Panc1 (cell line): ENCODE measurements at regions not wholly inside any gene's neighbourhood (a gene's known extent, or its start where the extent isn't known, plus 50 kb on each side); places are given as distances from the start of the nearest gene placed in this dataset.

Experiments
- ATAC-seq: fragments of 200-7000 bp; cut with Tn5 transposase; 2 replicates; pipeline ENCODE4 v1.9.1; 2020; ENCODE audit warnings: mild to moderate bottlenecking, moderate library complexity
- BruUV-seq: library from RNA; stranded (reverse); fragments of 400-500 nt; replicated peaks from 2 replicates; lab custom pipeline; 2021; lab: Mats Ljungman, UMichigan
- CTCF ChIA-PET: fragments of 300-600 bp; sonication (Branson Sonifier 250); formaldehyde crosslinking; loops from one replicate; lab custom pipeline; 2022; ENCODE audit warnings: antibody characterized with exemption; lab: Charles Lee
- POLR2A ChIA-PET: fragments of 300-600 bp; sonication (Branson Sonifier 250); formaldehyde crosslinking; loops from one replicate; lab custom pipeline; 2022; ENCODE audit warnings: antibody characterized with exemption; lab: Charles Lee
- DNase-seq: peaks from one replicate; pipeline ENCODE4 v3.0.0-alpha.2; 2010; ENCODE audit warnings: low read depth, low spot score
- H3K27ac ChIP-seq: 2 replicates; pipeline ENCODE4 v1.5.1; 2011; ENCODE audit warnings: mild to moderate bottlenecking, low read length, inconsistent platforms
- H3K27me3 ChIP-seq: fragments of 200-500 bp; sonication (Bioruptor generic); 2 replicates; pipeline ENCODE4 v1.6.0; 2014; ENCODE audit warnings: low read length, inconsistent platforms; ENCODE audit not compliant: control insufficient read depth, insufficient read depth
- H3K36me3 ChIP-seq: fragments of 200-500 bp; sonication (Bioruptor generic); 2 replicates; pipeline ENCODE4 v1.5.1; 2014; ENCODE audit warnings: inconsistent platforms, mild to moderate bottlenecking, low read length, moderate library complexity; ENCODE audit not compliant: control insufficient read depth, insufficient read depth
- H3K4me1 ChIP-seq: 2 replicates; pipeline ENCODE4 v1.5.1; 2011; ENCODE audit warnings: inconsistent platforms, mild to moderate bottlenecking, low read length, moderate library complexity; ENCODE audit not compliant: control insufficient read depth, insufficient read depth
- H3K4me3 ChIP-seq, 2 experiments: 2 replicates each; pipeline ENCODE4 v1.5.1; 2011 to 2012; ENCODE audit warnings: low read depth in 2 of 2, low read length in 2 of 2, mild to moderate bottlenecking in 2 of 2, inconsistent platforms in 1 of 2, moderate library complexity in 1 of 2
- H3K9me3 ChIP-seq: fragments of 200-500 bp; sonication (Bioruptor generic); 2 replicates; pipeline ENCODE4 v1.5.1; 2014; ENCODE audit warnings: low read depth, mild to moderate bottlenecking, inconsistent platforms, low read length, moderate library complexity; ENCODE audit not compliant: control insufficient read depth, insufficient read depth
- POLR2AphosphoS5 ChIP-seq: IDR thresholded peaks from 2 replicates; pipeline ENCODE4 v1.6.1; 2012; ENCODE audit warnings: mild to moderate bottlenecking, low read depth, low read length, moderate library complexity
- SIN3A ChIP-seq: IDR thresholded peaks from 2 replicates; pipeline ENCODE4 v1.6.1; 2012; ENCODE audit warnings: low read depth, mild to moderate bottlenecking, low read length, moderate library complexity, borderline replicate concordance; ENCODE audit not compliant: insufficient read depth
- TCF7L2 ChIP-seq: IDR thresholded peaks from 2 replicates; pipeline ENCODE4 v1.6.1; 2011; ENCODE audit warnings: mild to moderate bottlenecking, low read depth, low read length, inconsistent platforms
- in situ Hi-C: cut with HindIII; loops from 2 replicates; pipeline ENCODE4 v1.10.0; 2016; ENCODE audit warnings: low sequenced_read_pairs, low pct_unique_long_range_greater_than_20kb
- intact Hi-C: fragments of 100-400 bp; cut with micrococcal nuclease; formaldehyde crosslinking; loops from one replicate; pipeline ENCODE4 v1.10.0; 2022; ENCODE audit not compliant: unreplicated experiment
- TF ChIP-seq, protein P1 (sequence below): fragments of 450-650 bp; IDR thresholded peaks from 2 replicates; pipeline ENCODE4 v1.5.1; 2017; ENCODE audit warnings: mild to moderate bottlenecking
- TF ChIP-seq, protein P2 (sequence below), 2 experiments: IDR thresholded peaks; 2 replicates each; pipeline ENCODE4 v1.6.1; 2011 to 2012; ENCODE audit warnings: low read depth in 2 of 2, control low read depth in 1 of 2, low read length in 1 of 2, mild to moderate bottlenecking in 1 of 2, moderate library complexity in 1 of 2; ENCODE audit not compliant: insufficient read depth in 1 of 2

GRCh38 chr7:10803720-10804119 lies 170.0 kb upstream of the PHF14 start:
- no peak for DNase-seq
- ATAC-seq = no peak
- CTCF ChIA-PET = no interaction called here
- Histone ChIP-seq H3K4me1 (no peaks in the 10 kb centered on the region), H3K4me3 (no peak overlapping the region), H3K27me3 (no peaks in the 10 kb centered on the region), H3K9me3 (no peaks in the 10 kb centered on the region), H3K27ac (no peak overlapping the region), H3K36me3 (no peaks in the 10 kb centered on the region)
- BruUV-seq = no TSS peak
- no peak for TF ChIP-seq SIN3A
- TF ChIP-seq, protein P1, sequence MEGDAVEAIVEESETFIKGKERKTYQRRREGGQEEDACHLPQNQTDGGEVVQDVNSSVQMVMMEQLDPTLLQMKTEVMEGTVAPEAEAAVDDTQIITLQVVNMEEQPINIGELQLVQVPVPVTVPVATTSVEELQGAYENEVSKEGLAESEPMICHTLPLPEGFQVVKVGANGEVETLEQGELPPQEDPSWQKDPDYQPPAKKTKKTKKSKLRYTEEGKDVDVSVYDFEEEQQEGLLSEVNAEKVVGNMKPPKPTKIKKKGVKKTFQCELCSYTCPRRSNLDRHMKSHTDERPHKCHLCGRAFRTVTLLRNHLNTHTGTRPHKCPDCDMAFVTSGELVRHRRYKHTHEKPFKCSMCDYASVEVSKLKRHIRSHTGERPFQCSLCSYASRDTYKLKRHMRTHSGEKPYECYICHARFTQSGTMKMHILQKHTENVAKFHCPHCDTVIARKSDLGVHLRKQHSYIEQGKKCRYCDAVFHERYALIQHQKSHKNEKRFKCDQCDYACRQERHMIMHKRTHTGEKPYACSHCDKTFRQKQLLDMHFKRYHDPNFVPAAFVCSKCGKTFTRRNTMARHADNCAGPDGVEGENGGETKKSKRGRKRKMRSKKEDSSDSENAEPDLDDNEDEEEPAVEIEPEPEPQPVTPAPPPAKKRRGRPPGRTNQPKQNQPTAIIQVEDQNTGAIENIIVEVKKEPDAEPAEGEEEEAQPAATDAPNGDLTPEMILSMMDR = no peak
- TF ChIP-seq, protein P2, sequence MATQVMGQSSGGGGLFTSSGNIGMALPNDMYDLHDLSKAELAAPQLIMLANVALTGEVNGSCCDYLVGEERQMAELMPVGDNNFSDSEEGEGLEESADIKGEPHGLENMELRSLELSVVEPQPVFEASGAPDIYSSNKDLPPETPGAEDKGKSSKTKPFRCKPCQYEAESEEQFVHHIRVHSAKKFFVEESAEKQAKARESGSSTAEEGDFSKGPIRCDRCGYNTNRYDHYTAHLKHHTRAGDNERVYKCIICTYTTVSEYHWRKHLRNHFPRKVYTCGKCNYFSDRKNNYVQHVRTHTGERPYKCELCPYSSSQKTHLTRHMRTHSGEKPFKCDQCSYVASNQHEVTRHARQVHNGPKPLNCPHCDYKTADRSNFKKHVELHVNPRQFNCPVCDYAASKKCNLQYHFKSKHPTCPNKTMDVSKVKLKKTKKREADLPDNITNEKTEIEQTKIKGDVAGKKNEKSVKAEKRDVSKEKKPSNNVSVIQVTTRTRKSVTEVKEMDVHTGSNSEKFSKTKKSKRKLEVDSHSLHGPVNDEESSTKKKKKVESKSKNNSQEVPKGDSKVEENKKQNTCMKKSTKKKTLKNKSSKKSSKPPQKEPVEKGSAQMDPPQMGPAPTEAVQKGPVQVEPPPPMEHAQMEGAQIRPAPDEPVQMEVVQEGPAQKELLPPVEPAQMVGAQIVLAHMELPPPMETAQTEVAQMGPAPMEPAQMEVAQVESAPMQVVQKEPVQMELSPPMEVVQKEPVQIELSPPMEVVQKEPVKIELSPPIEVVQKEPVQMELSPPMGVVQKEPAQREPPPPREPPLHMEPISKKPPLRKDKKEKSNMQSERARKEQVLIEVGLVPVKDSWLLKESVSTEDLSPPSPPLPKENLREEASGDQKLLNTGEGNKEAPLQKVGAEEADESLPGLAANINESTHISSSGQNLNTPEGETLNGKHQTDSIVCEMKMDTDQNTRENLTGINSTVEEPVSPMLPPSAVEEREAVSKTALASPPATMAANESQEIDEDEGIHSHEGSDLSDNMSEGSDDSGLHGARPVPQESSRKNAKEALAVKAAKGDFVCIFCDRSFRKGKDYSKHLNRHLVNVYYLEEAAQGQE (IDR thresholded peaks at IDR 0.05; ENCODE audit: insufficient read depth in 1 of 2, low read depth in 2 of 2, low read length in 1 of 2) = no peak
- no peak for TF ChIP-seq POLR2AphosphoS5
- no peak for TF ChIP-seq TCF7L2
- POLR2A ChIA-PET = no interaction called here
- in situ Hi-C loops (no loop called here), intact Hi-C loops (no loop called here)

GRCh38 chr7:10804770-10805169 lies 168.9 kb upstream of the PHF14 start:
- Histone ChIP-seq H3K27me3 (no peaks in the 10 kb centered on the region), H3K36me3 (no peaks in the 10 kb centered on the region), H3K4me1 (no peaks in the 10 kb centered on the region), H3K4me3 (no peak overlapping the region), H3K9me3 (no peaks in the 10 kb centered on the region), H3K27ac (no peak overlapping the region)
- BruUV-seq = no TSS peak
- no peak for DNase-seq
- ATAC-seq = no peak
- ChIA-PET CTCF (no interaction called here), POLR2A (no interaction called here)
- in situ Hi-C loops = no loop called here
- intact Hi-C loops = no loop called here
- no peak for TF ChIP-seq SIN3A
- TF ChIP-seq, protein P2 (IDR thresholded peaks at IDR 0.05; ENCODE audit: insufficient read depth in 1 of 2, low read depth in 2 of 2, low read length in 1 of 2) = no peak
- TF ChIP-seq, protein P1 = no peak
- no peak for TF ChIP-seq POLR2AphosphoS5
- TF ChIP-seq TCF7L2 = no peak
